AG08396 (cell line): ENCODE measurements at regions not wholly inside any gene's neighbourhood (a gene's known extent, or its start where the extent isn't known, plus 50 kb on each side); places are given as distances from the start of the nearest gene placed in this dataset.

Source experiments
- DNase-seq: peaks from one replicate; pipeline ENCODE4 v3.0.0; 2012; ENCODE audit warnings: low spot score, mixed read lengths

DNA sequence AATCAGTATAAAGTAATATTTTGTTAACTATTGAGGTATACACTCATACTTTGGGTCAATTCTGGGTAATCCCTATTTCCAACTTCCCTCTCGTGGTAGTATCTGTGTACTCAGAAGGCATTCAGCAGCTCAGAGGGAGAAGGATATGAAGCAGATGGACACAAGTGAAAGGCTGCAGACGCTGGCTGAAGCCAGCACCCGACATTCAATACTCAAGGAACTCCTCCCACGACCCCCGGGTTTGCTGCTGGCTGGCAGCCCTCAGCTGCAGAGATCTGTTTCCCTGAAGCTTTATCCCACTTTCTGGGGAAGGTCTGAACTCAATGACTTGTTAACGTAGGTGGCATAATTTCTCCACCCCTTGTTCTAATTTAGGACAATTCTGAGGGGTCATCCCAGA lies 847.3 kb upstream of the SOX11 start:
- no peak for DNase-seq

DNA sequence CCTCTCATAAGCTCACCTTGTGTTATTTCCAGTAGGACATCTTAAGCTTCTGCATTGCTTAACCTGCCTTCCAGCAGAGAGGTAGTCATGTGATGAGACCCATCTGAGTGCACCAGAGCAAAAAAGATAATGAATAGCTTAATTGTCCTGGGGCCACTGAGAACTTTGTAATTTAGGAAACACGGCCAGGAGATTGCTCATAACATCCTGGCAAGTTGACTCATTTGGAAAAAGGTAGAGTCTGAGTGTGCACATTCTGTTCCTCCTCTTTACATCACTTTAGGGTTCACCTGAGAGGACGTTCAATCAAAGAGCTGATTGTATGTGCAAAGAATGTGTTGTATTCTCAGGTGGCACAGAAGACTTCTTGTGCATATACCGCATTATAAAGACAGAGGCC lies 830.2 kb upstream of the SOX11 start:
- no peak for DNase-seq

DNA sequence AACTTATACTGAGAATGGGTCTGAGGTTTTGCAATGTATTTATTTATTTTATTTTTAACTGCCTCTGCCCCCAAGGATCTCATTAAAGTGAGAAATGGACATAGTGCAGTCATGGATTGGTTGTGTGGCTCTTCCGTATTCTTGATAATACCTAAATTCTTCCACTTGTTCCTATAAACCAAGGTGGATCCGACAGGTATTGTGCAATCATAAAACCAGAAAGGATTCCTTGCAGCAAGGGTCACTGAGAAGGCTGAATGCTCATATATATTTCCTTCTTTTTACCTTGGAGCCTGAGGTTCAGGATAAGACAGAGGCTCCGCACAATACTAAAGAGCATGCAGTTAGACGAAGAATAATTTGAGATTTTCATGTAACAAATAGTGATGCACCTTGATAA lies 826.0 kb upstream of the SOX11 start:
- DNase-seq, result no peak

DNA sequence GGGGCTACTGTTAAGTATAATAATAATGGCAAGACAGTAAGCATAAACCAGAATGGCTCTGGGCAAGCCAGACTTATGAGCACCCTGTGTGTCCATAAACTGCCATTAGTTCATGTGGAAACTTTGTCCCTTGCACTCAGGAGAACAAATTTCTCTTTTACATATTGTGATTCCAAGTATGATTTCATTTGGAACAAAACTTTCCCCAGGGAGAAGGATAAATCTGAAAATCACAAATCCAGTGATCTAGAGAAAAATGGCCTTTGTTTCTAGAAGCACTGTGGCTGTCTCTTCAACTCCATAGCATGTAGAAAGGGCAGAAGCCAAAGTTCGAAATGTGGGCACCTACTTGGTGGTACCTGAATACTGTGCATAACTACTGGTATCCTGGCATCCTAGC lies 823.7 kb upstream of the SOX11 start:
- DNase-seq, result no peak

DNA sequence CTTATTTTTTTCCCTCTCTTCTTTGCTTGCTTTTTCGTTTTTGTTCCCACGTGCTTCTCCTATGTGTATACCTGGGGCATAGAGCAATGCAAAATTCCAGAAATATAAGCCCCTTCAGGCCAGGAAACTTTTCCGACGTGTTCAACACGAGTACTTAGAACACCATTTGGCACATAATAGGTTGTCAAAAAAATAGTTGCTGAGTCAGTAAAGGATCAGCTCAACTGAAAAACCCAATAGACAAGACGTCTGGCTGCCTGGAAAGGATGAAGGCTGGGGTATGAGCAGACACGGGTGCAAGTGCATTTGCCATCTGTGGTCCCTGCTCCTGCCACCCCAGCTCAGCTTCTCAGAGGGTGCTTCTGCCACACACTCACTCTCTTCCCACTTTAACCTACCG lies 823.0 kb upstream of the SOX11 start:
- no peak for DNase-seq

DNA sequence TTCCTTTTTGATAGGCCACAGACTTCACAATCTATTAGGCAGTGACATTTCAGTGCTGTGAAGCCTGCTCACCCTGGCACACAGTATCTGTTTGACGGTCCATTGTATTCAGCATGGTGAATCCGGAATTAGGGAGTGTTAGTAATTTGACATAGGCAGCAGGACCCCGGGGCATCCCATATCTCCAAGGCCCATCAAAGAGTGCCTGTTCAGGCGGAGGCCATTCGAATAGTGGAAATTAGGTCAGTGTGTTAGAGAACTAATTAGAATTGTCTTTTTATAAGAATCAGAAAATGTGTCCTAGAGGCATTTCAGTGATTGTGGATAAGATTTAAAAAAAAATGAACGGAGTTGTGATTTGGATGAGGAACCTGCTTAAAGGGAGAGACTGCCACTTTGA lies 818.8 kb upstream of the SOX11 start:
- no peak for DNase-seq

DNA sequence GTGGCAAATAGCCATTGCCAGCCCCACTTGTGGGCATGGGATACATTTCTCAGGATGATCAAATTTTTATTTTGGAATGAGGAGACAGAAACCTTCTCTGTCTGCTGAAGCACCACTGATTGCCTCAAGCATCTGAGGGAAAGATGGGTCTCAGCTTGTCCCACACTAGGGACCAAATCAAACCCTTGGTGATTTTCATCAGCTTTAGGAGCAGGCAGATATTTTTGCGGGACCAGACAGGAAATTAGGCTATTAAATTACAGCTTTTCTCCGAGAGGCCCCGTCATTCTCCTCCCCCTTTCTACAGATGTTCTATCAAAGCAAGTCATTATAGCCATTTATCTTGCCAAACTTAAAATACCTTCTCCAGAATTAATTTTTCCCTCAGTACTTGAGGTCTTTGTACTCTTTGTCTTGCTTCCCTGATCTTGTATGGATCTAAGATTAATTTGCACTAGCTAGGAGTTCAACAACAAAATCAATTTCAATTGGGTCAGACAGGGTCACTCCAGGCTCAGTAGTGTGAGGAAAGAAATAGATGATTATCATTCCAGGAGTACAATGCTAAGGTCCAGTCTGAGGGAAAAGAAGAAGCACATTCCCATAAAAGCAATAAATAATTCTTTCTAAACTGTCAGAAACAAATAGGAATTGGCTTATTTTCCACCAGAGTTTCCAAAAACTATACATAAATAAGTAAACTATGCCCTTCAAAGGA lies 818.1 kb upstream of the SOX11 start:
- DNase-seq, result no peak

DNA sequence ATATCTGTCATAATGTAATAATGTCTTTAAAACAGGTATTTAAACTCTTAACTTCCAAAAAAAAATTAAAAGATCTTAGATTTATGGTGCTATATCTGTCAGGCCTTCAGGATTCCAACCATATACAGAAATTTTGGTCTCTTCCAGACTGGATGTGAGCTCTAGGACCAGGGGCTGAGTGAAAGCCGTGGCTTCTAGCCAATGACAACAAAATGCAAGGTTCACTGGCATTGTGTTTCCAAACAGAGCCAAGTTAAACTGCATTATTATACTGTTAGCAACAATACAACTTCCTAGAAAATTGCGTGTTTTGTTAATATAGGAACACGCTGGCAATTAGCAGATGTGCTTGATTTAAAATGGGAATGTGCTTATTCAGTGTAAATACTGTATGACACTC lies 809.8 kb upstream of the SOX11 start:
- no peak for DNase-seq

DNA sequence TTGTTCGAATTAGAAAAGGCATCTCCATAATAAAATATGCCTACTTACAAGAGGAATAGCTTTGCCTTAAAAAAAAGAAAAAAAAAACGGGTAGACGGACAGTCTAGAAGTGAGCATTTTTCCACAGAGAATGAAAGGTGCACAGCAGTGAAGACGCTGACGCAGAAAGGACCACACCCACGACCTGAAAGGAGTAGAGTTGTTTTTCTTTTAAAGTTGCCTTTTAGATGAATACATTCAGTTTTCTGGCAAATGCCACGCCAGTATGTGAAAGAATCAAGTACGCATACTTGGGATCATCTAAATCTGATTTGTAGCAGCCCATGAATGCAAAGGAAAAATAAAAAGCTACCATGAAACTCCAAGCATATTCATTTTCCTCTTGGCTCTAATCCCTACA lies 809.2 kb upstream of the SOX11 start:
- DNase-seq, result no peak

DNA sequence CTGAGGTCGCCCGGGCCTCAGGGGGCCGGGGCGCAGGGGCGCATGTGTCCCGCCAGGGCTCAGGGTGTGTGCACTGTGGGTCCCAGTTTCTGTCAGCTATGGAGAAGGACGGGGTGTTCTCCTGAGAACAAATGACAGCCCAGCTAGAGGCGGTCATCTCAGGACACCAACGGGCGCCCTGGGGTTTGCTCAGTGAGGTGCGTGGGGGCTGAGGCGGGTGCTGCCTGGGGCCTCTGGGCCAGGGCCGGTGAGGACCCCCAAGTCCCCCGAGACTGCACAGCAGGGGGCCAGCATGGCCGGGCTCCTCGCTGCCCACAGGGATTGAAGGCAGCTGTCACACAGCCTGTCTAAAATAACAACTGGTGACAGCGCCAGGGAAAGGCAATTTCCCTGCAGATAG lies 808.8 kb upstream of the SOX11 start:
- no peak for DNase-seq

DNA sequence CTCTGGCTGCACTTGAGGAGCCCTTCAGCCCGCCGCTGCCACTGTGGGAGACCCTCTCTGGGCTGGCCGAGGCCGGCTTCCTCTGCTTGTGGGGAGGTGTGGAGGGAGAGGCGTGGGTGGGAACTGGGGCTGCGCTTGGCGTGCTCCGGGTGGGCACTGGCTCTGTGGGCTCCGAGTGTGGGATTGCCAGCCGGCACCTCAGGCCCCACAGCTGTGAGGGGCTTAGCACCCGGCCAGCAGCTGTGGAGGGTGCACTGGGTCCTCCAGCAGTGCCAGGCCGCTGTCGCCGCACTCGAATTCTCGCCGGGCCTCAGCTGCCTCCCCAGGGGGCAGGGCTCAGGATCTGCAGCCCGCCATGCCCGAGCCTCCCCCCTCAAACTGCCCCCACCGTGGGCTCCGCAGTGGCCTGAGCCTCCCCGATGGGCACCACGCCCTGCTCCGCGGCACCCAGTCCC lies 808.0 kb upstream of the SOX11 start:
- no peak for DNase-seq

DNA sequence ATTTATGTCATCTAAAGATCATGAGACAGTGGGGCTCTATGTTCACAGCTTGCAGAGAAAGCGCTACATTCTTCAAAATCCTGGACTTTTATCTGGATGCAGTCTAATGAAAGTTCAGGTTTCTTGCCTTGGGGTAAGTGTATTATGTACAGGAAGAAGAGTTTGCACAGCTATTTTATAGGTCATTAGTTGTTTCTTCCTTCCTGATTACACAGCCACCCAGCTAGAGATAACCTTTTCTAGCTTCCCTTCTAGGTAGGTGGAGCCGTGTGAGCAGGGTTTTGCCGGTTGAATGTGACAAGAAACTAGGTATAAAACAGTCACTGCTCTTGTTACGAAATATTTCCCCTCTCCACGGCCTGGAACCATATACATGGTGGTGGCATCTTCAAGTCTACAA lies 800.8 kb upstream of the SOX11 start:
- DNase-seq, result no peak

DNA sequence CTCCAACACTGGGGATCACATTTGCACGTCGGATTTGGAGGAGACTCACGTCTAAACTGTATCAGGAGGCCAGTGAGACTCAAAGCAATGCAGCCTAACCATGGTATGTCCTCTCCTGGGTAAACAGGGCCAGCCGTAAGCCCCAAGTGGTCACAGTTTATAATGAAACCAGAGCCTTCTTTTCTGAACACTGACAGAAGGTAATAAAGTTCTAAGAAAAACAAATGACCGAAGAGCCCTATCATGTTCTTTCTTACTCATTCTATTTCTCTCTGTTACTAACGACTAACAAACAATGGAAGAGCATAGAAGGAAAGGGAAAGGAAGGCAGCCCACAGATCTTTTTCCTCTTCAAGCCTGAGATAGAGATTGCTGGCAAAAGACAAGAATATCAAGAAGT lies 796.8 kb upstream of the SOX11 start:
- no peak for DNase-seq

DNA sequence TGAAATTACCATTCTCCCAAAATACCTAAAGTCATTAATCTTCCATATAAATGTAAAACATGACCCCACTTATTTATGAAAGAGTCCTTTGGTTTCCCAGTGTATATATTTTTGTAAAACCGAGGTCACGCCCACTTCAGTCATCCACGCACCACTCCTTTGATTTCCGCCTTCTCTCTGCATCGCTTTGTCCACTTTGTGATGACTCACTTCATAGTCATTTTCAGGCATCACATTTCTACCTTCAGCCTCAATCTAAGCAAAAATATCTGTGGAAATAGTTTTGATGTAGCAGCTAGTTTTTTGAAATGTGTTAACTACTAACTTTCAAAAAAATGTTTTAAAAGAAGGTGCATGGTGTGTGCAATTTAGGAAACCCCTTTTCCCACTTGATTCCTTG lies 793.5 kb upstream of the SOX11 start:
- no peak for DNase-seq

DNA sequence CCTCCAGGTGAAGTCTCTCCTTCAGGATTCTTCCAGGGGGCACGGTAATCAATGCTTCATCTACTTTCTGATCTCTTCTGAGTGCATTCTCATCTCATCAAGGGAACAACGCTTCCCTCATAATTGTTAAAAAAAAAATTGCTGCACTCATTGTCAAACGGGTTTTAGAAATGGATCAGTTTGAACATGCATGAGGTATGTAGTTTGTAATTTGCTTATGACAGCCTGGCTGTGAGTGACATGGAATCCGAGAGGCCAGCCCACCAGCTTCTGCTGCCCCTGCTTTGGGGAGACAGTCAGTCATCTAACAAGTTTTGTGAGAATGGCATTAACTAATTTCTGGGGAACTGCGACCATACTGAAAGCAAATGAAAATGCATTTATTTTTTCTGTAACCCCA lies 791.9 kb upstream of the SOX11 start:
- DNase-seq, result no peak

DNA sequence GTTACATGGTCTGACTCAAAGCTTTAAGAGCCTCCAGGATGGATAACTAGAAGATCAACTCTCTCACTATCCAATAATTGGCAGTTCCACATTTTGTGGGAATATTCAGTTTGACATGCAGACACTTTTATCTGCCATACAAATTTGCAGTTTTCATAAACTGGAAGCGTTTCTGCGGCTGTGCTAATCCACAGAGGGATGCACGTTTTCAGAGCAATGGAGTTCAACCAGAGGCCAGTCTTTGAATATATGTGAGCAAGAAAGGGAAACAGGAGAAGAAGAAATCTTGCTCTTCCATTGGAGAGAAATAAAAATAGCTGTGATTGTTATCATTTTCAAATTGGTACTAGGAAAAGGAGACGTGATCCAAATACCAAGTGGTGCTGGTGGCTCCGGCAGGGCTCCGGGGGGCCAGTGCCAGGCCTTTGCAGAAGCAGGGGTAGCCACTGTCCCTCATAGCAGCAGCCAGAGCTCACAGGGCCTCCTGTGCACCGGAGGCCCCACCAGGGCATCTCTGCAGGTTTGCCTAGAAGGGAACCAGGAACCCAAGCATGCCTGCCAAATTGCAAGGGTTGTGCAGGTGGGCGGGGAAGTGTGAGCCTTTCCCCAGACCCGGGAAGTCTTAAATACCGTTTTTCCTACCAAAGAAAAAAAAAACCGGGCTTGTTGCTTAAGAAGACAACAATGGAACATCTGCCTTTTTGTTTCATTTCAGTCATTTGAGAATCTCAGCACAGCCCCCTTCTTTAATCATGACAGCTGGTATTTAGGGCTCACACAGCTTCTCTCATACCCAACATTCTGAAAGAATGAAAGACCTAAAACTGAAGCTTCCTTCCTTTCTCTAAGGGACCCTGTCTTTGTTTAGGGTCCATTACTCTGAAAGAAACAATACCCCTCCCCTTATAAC lies 791.1 kb upstream of the SOX11 start:
- DNase-seq, result no peak

DNA sequence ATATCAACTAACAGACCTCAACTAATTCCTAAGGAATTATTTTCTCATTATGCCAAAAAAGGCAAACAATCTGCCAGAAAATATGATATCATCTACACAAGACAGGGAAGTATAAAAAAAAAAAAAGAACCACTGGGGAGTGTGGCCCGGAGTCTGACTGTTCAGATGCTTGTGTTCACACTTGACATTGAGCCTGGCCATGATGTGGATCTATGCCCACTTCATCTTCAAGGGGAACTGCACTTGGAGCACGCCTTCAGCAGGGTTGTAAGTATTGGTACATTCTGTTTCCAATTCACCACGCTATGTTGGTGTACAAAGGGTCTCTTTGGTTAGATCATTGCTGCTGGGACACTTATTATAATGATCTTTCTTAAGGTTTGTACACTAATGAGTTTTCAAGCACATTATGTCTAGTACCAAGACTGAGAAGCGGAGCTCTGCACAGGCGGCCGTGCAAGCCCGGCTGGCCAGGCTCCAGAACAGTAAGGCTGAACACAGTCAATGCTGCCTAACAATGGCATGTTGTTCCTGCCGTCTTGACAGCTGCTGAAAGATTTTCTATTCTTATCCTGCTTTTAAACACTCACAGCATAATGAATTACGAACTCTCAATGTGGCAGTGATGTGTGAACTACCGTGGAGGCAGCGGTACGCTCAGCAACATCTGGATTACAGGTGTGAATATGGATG lies 788.4 kb upstream of the SOX11 start:
- DNase-seq, result no peak

DNA sequence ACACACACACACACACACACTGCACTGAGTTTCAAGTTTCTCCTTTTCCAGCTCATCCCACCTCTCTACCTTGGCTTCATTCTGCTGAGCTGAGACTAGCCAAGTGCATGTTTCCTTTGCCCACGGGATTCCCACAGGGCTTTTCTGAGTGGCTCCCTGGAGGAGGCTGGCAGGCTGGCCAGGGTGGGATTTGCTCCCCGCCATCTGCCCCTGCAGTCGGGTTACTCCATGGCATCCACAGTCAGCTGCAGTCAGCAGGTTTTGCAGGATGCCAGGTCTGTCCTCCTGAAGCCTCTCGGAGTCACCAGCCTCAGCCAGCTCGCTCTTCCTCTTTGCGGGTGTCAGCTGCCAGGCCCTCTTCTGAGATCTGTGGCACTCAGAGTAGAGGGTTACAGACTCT lies 783.7 kb upstream of the SOX11 start:
- DNase-seq, result no peak

DNA sequence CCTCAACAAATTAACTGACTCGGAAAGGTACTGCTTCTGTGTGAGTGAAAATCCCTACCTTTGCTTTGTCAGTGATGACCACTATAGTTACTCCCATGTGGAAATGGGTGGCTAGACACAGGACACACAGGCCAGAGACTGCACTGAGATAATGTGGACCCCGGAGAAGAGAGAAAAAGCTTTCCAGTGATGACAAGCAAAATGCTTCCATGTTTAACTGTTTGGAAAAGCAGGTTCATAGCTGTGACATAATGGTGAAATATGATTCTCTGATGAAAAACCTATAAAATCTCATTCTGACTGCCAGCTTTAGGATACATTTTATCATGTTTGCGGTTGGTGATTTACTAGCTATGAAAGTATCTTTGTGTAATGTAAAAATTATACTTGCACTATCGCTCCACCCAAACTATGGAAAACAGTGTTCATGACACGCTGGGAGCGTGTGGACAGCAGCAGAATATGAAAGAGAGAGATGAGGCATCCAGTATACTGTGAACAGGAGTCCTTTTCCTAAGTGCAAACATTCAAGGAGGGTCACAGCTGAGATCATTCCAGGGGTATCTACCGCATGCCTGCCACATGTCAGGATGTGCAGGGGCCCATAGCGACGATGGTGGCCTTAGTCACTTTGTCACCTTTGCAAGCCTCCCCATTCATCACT lies 782.7 kb upstream of the SOX11 start:
- DNase-seq, result no peak

DNA sequence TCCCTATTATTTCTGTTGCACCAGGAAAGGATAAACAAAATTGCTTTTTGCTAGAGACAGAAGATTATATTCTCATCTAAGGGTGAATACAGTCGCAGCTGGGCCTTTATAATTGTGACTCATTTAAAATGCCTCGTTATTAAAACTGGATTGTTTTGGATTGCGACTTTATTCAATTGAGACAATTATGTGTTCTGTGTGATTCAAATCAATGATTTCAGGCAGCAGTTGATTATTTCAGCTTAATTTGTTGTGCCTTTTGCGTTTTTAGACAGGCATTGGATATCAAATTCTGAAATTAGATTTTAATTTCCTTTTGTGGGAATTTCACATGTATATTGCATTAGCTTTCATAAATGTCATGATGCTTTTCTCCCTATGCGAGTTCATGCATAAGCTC lies 778.1 kb upstream of the SOX11 start:
- no peak for DNase-seq

DNA sequence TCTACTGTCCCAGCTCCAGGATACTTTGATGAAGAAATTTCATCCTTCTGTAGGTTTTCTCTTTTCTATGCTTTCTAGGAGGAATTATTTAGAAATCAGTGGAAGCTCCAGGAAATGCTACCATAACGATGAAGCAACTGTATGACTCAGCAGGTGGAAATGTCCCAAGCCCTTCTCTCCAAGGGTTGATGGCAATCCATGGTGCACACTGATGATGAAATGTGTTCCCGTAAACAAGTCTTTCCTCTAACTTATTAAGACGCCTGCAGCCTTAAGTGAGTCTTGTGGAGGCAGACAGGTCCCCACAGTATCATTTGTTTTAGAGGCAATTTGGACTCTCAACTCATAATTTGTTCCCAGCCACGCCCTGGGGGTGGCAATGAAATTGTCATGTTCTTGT lies 777.6 kb upstream of the SOX11 start:
- no peak for DNase-seq

DNA sequence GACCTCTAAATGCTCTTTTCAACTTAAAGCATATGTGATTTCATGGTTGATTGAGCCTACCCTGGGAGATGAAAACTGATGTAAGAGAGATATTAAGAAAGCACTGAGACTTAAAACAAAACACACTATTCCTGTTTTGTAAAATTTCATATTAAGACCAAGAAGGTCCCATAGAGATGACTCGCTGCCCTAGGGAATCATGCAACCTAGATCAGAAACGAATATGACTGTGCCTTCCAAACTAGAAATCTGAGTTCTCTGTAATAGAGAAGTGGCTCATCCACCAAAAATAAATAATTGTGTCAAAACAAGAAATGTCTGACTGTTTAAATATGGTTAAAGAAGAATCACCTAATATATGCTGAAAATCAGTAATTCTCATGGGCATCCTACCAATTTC lies 776.8 kb upstream of the SOX11 start:
- DNase-seq, result no peak
